Cardiac fibroblast (primary cell): ENCODE measurements at regions not wholly inside any gene's neighbourhood (a gene's known extent, or its start where the extent isn't known, plus 50 kb on each side); places are given as distances from the start of the nearest gene placed in this dataset.

Source experiments
- DNase-seq, 2 donors: peaks; one replicate each; pipeline versions ENCODE4 v3.0.0 to v3.0.0-alpha.2; 2010; ENCODE audit warnings: low read depth in 2 of 2
- H3K4me3 ChIP-seq, 2 donors: replicated peaks in 1 of 2; 1 replicate in 1 of 2; 2 replicates in 1 of 2; pipeline ENCODE4 v1.5.1; 2011; ENCODE audit warnings: low read depth in 2 of 2, low read length in 2 of 2, mild to moderate bottlenecking in 2 of 2, moderate library complexity in 1 of 2
- CTCF ChIP-seq: IDR thresholded peaks from one replicate; pipeline ENCODE4 v1.5.1; 2011; ENCODE audit warnings: low read depth, mild to moderate bottlenecking, low read length, inconsistent platforms

- no peak for DNase-seq
- TF ChIP-seq CTCF = no peak
These were observed 159.3 kb upstream of the B3GAT1 start for GRCh38 chr11:134571301-134571700.

GRCh38 chr11:134569195-134569594 is 157.2 kb upstream of the B3GAT1 start:
- no peak overlapping the region for H3K4me3 ChIP-seq
- no peak for TF ChIP-seq CTCF
- DNase-seq = no peak

More at GRCh38 chr11:134571301-134571700, 159.3 kb upstream of the B3GAT1 start:
- H3K4me3 ChIP-seq = no peak overlapping the region

GRCh38 chr11:134566311-134566710 is 154.3 kb upstream of the B3GAT1 start:
- no peak for TF ChIP-seq CTCF
- no peak overlapping the region for H3K4me3 ChIP-seq
- DNase-seq = no peak

- no peak overlapping the region for H3K4me3 ChIP-seq
- TF ChIP-seq CTCF = no peak
- DNase-seq = no peak
These were observed 153.4 kb upstream of the B3GAT1 start for GRCh38 chr11:134565343-134565891.

DNA sequence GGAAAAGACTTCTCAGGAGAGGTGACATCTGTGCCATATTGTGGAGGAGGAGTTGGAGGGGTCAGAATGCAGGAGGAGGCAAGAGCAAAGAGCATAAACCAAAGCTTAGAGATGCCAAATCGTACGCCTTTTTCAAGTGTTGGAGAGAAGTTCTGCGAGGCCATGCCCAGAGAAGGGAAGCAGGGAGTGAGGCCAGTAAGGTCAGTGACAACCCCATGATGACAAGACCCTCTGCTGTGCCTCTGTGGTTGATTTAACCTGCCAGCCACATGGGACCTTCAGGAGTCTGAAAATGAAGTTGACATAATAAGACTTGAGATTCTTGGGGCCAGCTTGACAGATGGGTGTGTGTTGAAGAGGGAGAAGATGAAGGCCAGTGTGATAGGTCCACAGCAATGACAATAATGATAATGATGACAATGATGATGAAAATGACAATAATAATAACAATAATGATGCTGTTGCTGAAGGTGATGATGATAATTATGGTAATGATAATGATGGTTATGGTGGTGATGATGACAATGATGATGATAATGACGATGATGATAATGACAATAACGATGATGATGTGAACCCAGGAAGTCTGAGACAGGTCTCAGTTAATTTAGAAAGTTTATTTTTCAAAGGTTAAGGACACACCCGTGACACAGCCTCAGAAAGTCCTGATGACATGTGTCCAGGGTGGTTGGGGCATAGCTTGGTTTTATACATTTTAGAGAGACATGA is 152.6 kb upstream of the B3GAT1 start:
- no peak overlapping the region for H3K4me3 ChIP-seq
- TF ChIP-seq CTCF = no peak
- no peak for DNase-seq

- no peak overlapping the region for H3K4me3 ChIP-seq
- DNase-seq = no peak
- no peak for TF ChIP-seq CTCF
These were observed 151.0 kb upstream of the B3GAT1 start for GRCh38 chr11:134562941-134563471.
